IMR-90 (cell line): ENCODE measurements at regions not wholly inside any gene's neighbourhood (a gene's known extent, or its start where the extent isn't known, plus 50 kb on each side); places are given as distances from the start of the nearest gene placed in this dataset.

Source experiments
- ATAC-seq: fragments of 200-7000 bp; cut with Tn5 transposase; 2 replicates; pipeline ENCODE4 v1.9.1; 2020; ENCODE audit warnings: low read depth, mild to moderate bottlenecking, moderate library complexity
- BruUV-seq: library from RNA; stranded (reverse); fragments of 400-500 nt; replicated peaks from 2 replicates; lab custom pipeline; 2021; lab: Mats Ljungman, UMichigan
- CTCF ChIA-PET: fragments of 300-600 bp; formaldehyde crosslinking; extraction: SDS; loops from one replicate; lab custom pipeline; 2021; ENCODE audit warnings: antibody characterized with exemption; lab: Yijun Ruan, JAX
- POLR2A ChIA-PET: fragments of 300-600 bp; sonication (Branson Sonifier 250); formaldehyde crosslinking; loops from one replicate; lab custom pipeline; 2022; ENCODE audit warnings: antibody characterized with exemption; ENCODE audit not compliant: unreplicated experiment; lab: Charles Lee
- DNase-seq: peaks from one replicate; pipeline ENCODE4 v3.0.0; 2013
- H2AFZ ChIP-seq: replicated peaks from 2 replicates; pipeline ENCODE3; 2013; ENCODE audit warnings: low read length, mild to moderate bottlenecking; ENCODE audit not compliant: poor library complexity
- H2AK5ac ChIP-seq: 2 replicates; pipeline ENCODE4 v1.6.1; 2013; ENCODE audit warnings: low read depth, low read length, inconsistent platforms
- H2AK9ac ChIP-seq: replicated peaks from 2 replicates; pipeline ENCODE3; 2013; ENCODE audit warnings: mild to moderate bottlenecking, low read depth, low read length, moderate library complexity; ENCODE audit not compliant: poor library complexity
- H2BK120ac ChIP-seq: 2 replicates; pipeline ENCODE4 v1.6.1; 2013; ENCODE audit warnings: low read depth, low read length, inconsistent platforms
- H2BK15ac ChIP-seq: 3 replicates; pipeline ENCODE4 v1.6.1; 2013; ENCODE audit warnings: low read depth, low read length, inconsistent platforms
- H2BK20ac ChIP-seq: 2 replicates; pipeline ENCODE4 v1.6.1; 2013; ENCODE audit warnings: low read depth, mild to moderate bottlenecking, inconsistent platforms, low read length, moderate library complexity
- H2BK5ac ChIP-seq: 2 replicates; pipeline ENCODE4 v1.6.1; 2013; ENCODE audit warnings: mild to moderate bottlenecking, low read depth, low read length, inconsistent platforms; ENCODE audit not compliant: poor library complexity, severe bottlenecking
- H3K14ac ChIP-seq: replicated peaks from 2 replicates; pipeline ENCODE4 v1.6.1; 2013; ENCODE audit warnings: low read depth, low read length, inconsistent platforms
- H3K18ac ChIP-seq: 2 replicates; pipeline ENCODE4 v1.6.1; 2013; ENCODE audit warnings: low read depth, low read length, control low read depth
- H3K23ac ChIP-seq: 2 replicates; pipeline ENCODE4 v1.6.1; 2013; ENCODE audit warnings: low read depth, low read length, inconsistent platforms
- H3K27ac ChIP-seq: 2 replicates; pipeline ENCODE4 v1.5.1; 2013; ENCODE audit warnings: mild to moderate bottlenecking, control low read depth, low read length; ENCODE audit not compliant: insufficient read depth
- H3K27me3 ChIP-seq: 2 replicates; pipeline ENCODE4 v1.6.1; 2013; ENCODE audit warnings: low read length; ENCODE audit not compliant: control insufficient read depth, insufficient read depth
- H3K36me3 ChIP-seq: 2 replicates; pipeline ENCODE4 v1.6.1; 2013; ENCODE audit warnings: low read length, mixed read lengths; ENCODE audit not compliant: control insufficient read depth, insufficient read depth
- H3K4ac ChIP-seq: 2 replicates; pipeline ENCODE4 v1.6.1; 2013; ENCODE audit warnings: low read depth, low read length, inconsistent platforms
- H3K4me1 ChIP-seq: 2 replicates; pipeline ENCODE4 v1.6.1; 2013; ENCODE audit warnings: low read length, mixed read lengths; ENCODE audit not compliant: control insufficient read depth, insufficient read depth
- H3K4me2 ChIP-seq: 2 replicates; pipeline ENCODE4 v1.6.1; 2013; ENCODE audit warnings: low read depth, mild to moderate bottlenecking, control low read depth, low read length, moderate library complexity
- H3K4me3 ChIP-seq: 2 replicates; pipeline ENCODE4 v1.5.1; 2013; ENCODE audit warnings: low read depth, mild to moderate bottlenecking, control low read depth, low read length, moderate library complexity; ENCODE audit not compliant: insufficient read depth
- H3K56ac ChIP-seq: 2 replicates; pipeline ENCODE4 v1.6.1; 2013; ENCODE audit warnings: low read length, inconsistent platforms; ENCODE audit not compliant: insufficient read depth; ENCODE audit errors: extremely low read depth
- H3K79me1 ChIP-seq, 2 experiments: 2 replicates each; pipeline ENCODE4 v1.6.1; 2013; ENCODE audit warnings: low read length in 2 of 2, inconsistent platforms in 1 of 2, low read depth in 1 of 2
- H3K9ac ChIP-seq: 2 replicates; pipeline ENCODE4 v1.6.1; 2013; ENCODE audit warnings: low read depth, low read length, control low read depth
- H3K9me1 ChIP-seq: 2 replicates; pipeline ENCODE4 v1.6.1; 2013; ENCODE audit warnings: low read length, inconsistent platforms; ENCODE audit not compliant: insufficient read depth
- H3K9me3 ChIP-seq: 2 replicates; pipeline ENCODE4 v1.6.1; 2013; ENCODE audit warnings: low read length; ENCODE audit not compliant: control insufficient read depth, insufficient read depth
- H4K20me1 ChIP-seq: 2 replicates; pipeline ENCODE4 v1.6.1; 2013; ENCODE audit warnings: low read length, inconsistent platforms; ENCODE audit not compliant: insufficient read depth
- H4K5ac ChIP-seq: 2 replicates; pipeline ENCODE4 v1.6.1; 2013; ENCODE audit warnings: mild to moderate bottlenecking, low read depth, low read length, control low read depth
- H4K8ac ChIP-seq, 2 experiments: 2 replicates each; pipeline ENCODE4 v1.6.1; 2013; ENCODE audit warnings: low read depth in 2 of 2, low read length in 2 of 2, control low read depth in 1 of 2, inconsistent platforms in 1 of 2
- H4K91ac ChIP-seq: 2 replicates; pipeline ENCODE4 v1.6.1; 2013; ENCODE audit warnings: low read depth, low read length, inconsistent platforms; ENCODE audit not compliant: insufficient read depth
- CHD1 ChIP-seq: IDR thresholded peaks from 2 replicates; pipeline ENCODE4 v1.6.1; 2012; ENCODE audit warnings: low read depth, low read length, improper control_type of control experiment
- MAFK ChIP-seq: IDR thresholded peaks from 2 replicates; pipeline ENCODE4 v1.6.1; 2012; ENCODE audit warnings: low read depth, low read length, improper control_type of control experiment
- MAZ ChIP-seq: IDR thresholded peaks from 2 replicates; pipeline ENCODE4 v1.6.1; 2012; ENCODE audit warnings: low read depth, mild to moderate bottlenecking, low read length, improper control_type of control experiment, moderate library complexity, borderline replicate concordance
- MXI1 ChIP-seq: IDR thresholded peaks from 2 replicates; pipeline ENCODE4 v1.6.1; 2012; ENCODE audit warnings: low read depth, mild to moderate bottlenecking, low read length, moderate library complexity, borderline replicate concordance
- POLR2A ChIP-seq: IDR thresholded peaks from 2 replicates; pipeline ENCODE4 v1.6.1; 2012; ENCODE audit warnings: mild to moderate bottlenecking, low read depth, low read length
- RFX5 ChIP-seq: IDR thresholded peaks from 2 replicates; pipeline ENCODE4 v1.8.0; 2012; ENCODE audit warnings: low read depth, mild to moderate bottlenecking, low read length, moderate library complexity
- USF2 ChIP-seq: fragments of 150-350 bp; IDR thresholded peaks from 2 replicates; pipeline ENCODE4 v1.6.1; 2017; ENCODE audit warnings: mild to moderate bottlenecking, antibody characterized with exemption, low read length, low read depth
- WGBS, 2 experiments: methylation state at CpG; one replicate each; pipeline versions ENCODE4 v1.1.5 to v1.1.7; 2013; ENCODE audit warnings: missing lambda C conversion rate in 2 of 2; ENCODE audit not compliant: insufficient read length in 1 of 2; ENCODE audit errors: extremely low coverage in 2 of 2; 5-methylcytosine and 5-hydroxymethylcytosine counted together
- dilution Hi-C: fragments of 300-500 bp; cut with HindIII; formaldehyde crosslinking; loops from one replicate; pipeline ENCODE4 v1.14.3; 2018; ENCODE audit warnings: low sequenced_read_pairs; ENCODE audit not compliant: unreplicated experiment
- in situ Hi-C: fragments of 300-500 bp; cut with MboI; formaldehyde crosslinking; loops from 3 replicates; pipeline ENCODE4 v1.14.3; 2019; ENCODE audit warnings: low sequenced_read_pairs, inconsistent platforms, mixed read lengths
- intact Hi-C: fragments of 100-400 bp; cut with micrococcal nuclease; formaldehyde crosslinking; loops from 2 replicates; pipeline ENCODE4 v1.10.0; 2022

DNA sequence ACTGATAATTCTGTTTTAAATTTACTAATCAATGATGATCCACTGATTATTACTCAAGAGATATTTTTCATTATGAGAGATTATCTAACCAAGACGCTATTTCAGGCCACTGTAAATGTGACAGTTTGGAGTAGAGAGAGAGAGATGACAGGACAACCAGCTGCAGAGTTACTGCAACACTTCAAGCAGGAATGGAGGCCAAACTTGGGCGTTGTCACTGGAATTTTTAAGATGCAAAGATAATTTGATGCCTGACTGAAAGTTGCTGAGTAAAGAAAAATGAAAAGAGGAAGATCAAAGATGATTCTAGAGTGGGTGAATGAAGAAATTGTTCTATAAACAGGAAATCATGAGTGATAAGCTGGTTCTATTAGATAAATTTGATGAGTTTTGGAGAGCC lies 1302.1 kb upstream of the TMEFF2 start:
- no TSS peak for BruUV-seq

More for the DNA sequence above, 1302.1 kb upstream of the TMEFF2 start:
- H3K27ac ChIP-seq: no peak overlapping the region
- H4K91ac ChIP-seq: no peak overlapping the region
- H2BK5ac ChIP-seq: no peak overlapping the region
- no peak overlapping the region for H3K23ac ChIP-seq
- ATAC-seq: no peak
- H2BK120ac ChIP-seq: no peak overlapping the region
- dilution Hi-C loops: no loop called here
- CTCF ChIA-PET: no interaction called here
- H3K9me3 ChIP-seq: peaks cover 3% of the 10 kb centered on the region
- no peaks in the 10 kb centered on the region for H4K20me1 ChIP-seq
- no peak overlapping the region for H2AFZ ChIP-seq
- no peak overlapping the region for H3K9ac ChIP-seq
- no CpG with 5 or more reads among the region's 2 CpGs for WGBS, 2 experiments
- no peaks in the 10 kb centered on the region for H3K4me1 ChIP-seq
- H2AK9ac ChIP-seq: no peak overlapping the region
- no peaks in the 10 kb centered on the region for H3K36me3 ChIP-seq
- H2BK20ac ChIP-seq: no peak overlapping the region
- no peak overlapping the region for H2AK5ac ChIP-seq
- no peak for DNase-seq
- no peaks in the 10 kb centered on the region for H3K79me1 ChIP-seq
- H3K4me3 ChIP-seq: no peak overlapping the region
- POLR2A ChIA-PET: no interaction called here
- no peak overlapping the region for H3K4ac ChIP-seq
- intact Hi-C loops: no loop called here
- no peak overlapping the region for H4K8ac ChIP-seq
- no peaks in the 10 kb centered on the region for H3K27me3 ChIP-seq
- no peak overlapping the region for H3K56ac ChIP-seq
- H4K5ac ChIP-seq: no peak overlapping the region
- TF ChIP-seq POLR2A (no peak), MXI1 (no peak), MAFK (no peak), RFX5 (no peak), MAZ (no peak), USF2 (no peak), CHD1 (no peak)
- in situ Hi-C loops: no loop called here
- no peak overlapping the region for H3K14ac ChIP-seq
- H3K9me1 ChIP-seq: no peaks in the 10 kb centered on the region
- no peak overlapping the region for H3K18ac ChIP-seq
- H2BK15ac ChIP-seq: no peak overlapping the region
- H3K4me2 ChIP-seq: no peak overlapping the region
